Liver (tissue), 8 donors: ENCODE measurements at regions not wholly inside any gene's neighbourhood (a gene's known extent, or its start where the extent isn't known, plus 50 kb on each side); places are given as distances from the start of the nearest gene placed in this dataset.

ENCODE experiments used
- DNase-seq: peaks from one replicate; pipeline ENCODE4 v3.0.0-alpha.2; 2017; ENCODE audit warnings: low spot score
- H3K27ac ChIP-seq, 2 donors: one replicate each; pipeline ENCODE4 v1.7.0; 2013; ENCODE audit warnings: inconsistent platforms in 2 of 2, low read length in 2 of 2, control low read depth in 1 of 2, low read depth in 1 of 2, mild to moderate bottlenecking in 1 of 2
- H3K27me3 ChIP-seq, 4 donors: one replicate each; pipeline versions ENCODE4 v1.6.1 to v1.7.0; 2013; ENCODE audit warnings: low read length in 3 of 4, inconsistent platforms in 1 of 4, mild to moderate bottlenecking in 1 of 4, moderate library complexity in 1 of 4; ENCODE audit not compliant: control insufficient read depth in 4 of 4, insufficient read depth in 4 of 4
- H3K36me3 ChIP-seq, 4 donors: one replicate each; pipeline versions ENCODE4 v1.6.1 to v1.7.0; 2013; ENCODE audit warnings: low read length in 3 of 4, mild to moderate bottlenecking in 3 of 4, low read depth in 1 of 4, moderate library complexity in 1 of 4; ENCODE audit not compliant: control insufficient read depth in 4 of 4, insufficient read depth in 3 of 4
- H3K4me1 ChIP-seq, 4 donors: one replicate each; pipeline versions ENCODE4 v1.6.1 to v1.7.0; 2013; ENCODE audit warnings: low read length in 3 of 4, mild to moderate bottlenecking in 3 of 4, moderate library complexity in 1 of 4; ENCODE audit not compliant: control insufficient read depth in 4 of 4, insufficient read depth in 4 of 4
- H3K4me3 ChIP-seq, 3 donors: one replicate each; pipeline versions ENCODE4 v1.6.1 to v1.7.0; 2013; ENCODE audit warnings: low read length in 3 of 3, control low read depth in 1 of 3, low read depth in 1 of 3, mild to moderate bottlenecking in 1 of 3
- H3K9ac ChIP-seq, 2 donors: one replicate each; pipeline ENCODE4 v1.7.0; 2013; ENCODE audit warnings: low read length in 2 of 2, mild to moderate bottlenecking in 2 of 2, moderate library complexity in 2 of 2, control low read depth in 1 of 2, low read depth in 1 of 2
- H3K9me3 ChIP-seq, 4 donors: one replicate each; pipeline versions ENCODE4 v1.6.1 to v1.7.0; 2013; ENCODE audit warnings: low read length in 3 of 4; ENCODE audit not compliant: control insufficient read depth in 4 of 4
- EGR1 ChIP-seq, 2 donors: IDR thresholded peaks; 2 replicates each; pipeline ENCODE4 v1.6.1; 2016 to 2018; ENCODE audit warnings: antibody characterized with exemption in 2 of 2, low read depth in 2 of 2
- FOXA1 ChIP-seq: IDR thresholded peaks from 2 replicates; pipeline ENCODE4 v1.6.1; 2016; ENCODE audit warnings: antibody characterized with exemption
- FOXA2 ChIP-seq: IDR thresholded peaks from 2 replicates; pipeline ENCODE4 v1.6.1; 2016; ENCODE audit warnings: antibody characterized with exemption
- GABPA ChIP-seq, 2 donors: IDR thresholded peaks in 1 of 2; conservative IDR thresholded peaks in 1 of 2; 2 replicates each; pipeline ENCODE4 v1.6.1; 2016; ENCODE audit warnings: antibody characterized with exemption in 2 of 2, mild to moderate bottlenecking in 1 of 2, moderate library complexity in 1 of 2
- HNF4A ChIP-seq, 2 donors: conservative IDR thresholded peaks; 2 replicates each; pipeline ENCODE4 v1.6.1; 2016; ENCODE audit warnings: antibody characterized with exemption in 2 of 2, mild to moderate bottlenecking in 2 of 2
- HNF4G ChIP-seq: IDR thresholded peaks from 2 replicates; pipeline ENCODE4 v1.6.1; 2016; ENCODE audit warnings: antibody characterized with exemption
- JUND ChIP-seq, 2 donors: IDR thresholded peaks; 2 replicates each; pipeline ENCODE4 v1.6.1; 2016; ENCODE audit warnings: antibody characterized with exemption in 2 of 2
- NR2F2 ChIP-seq: IDR thresholded peaks from 2 replicates; pipeline ENCODE4 v1.6.1; 2016; ENCODE audit warnings: antibody characterized with exemption
- TAF1 ChIP-seq: conservative IDR thresholded peaks from 2 replicates; pipeline ENCODE4 v1.6.1; 2016; ENCODE audit warnings: antibody characterized with exemption, mild to moderate bottlenecking
- WGBS: extraction: QIAGEN DNeasy Blood & Tissue Kit; methylation state at CpG from one replicate; pipeline ENCODE4 v1.1.7; 2013; 5-methylcytosine and 5-hydroxymethylcytosine counted together
- TF ChIP-seq, protein P1 (sequence below): fragments of 150-350 bp; IDR thresholded peaks from 2 replicates; pipeline ENCODE4 v1.5.1; 2017; ENCODE audit warnings: improper control_type of control experiment, low read depth, low read length; ENCODE audit not compliant: missing input control
- TF ChIP-seq, protein P2 (sequence below): IDR thresholded peaks from 2 replicates; pipeline ENCODE4 v1.6.1; 2016; ENCODE audit warnings: antibody characterized with exemption
- TF ChIP-seq, protein P3 (sequence below): IDR thresholded peaks from 2 replicates; pipeline ENCODE4 v1.6.1; 2016; ENCODE audit warnings: antibody characterized with exemption
- TF ChIP-seq, protein P4 (sequence below): IDR thresholded peaks from 2 replicates; pipeline ENCODE4 v1.6.1; 2016; ENCODE audit warnings: antibody characterized with exemption
- donor health status: healthy.
- donor health status: healthy.
- donor health status: healthy.
- donor health status: healthy.
- donor health status: healthy.

DNA sequence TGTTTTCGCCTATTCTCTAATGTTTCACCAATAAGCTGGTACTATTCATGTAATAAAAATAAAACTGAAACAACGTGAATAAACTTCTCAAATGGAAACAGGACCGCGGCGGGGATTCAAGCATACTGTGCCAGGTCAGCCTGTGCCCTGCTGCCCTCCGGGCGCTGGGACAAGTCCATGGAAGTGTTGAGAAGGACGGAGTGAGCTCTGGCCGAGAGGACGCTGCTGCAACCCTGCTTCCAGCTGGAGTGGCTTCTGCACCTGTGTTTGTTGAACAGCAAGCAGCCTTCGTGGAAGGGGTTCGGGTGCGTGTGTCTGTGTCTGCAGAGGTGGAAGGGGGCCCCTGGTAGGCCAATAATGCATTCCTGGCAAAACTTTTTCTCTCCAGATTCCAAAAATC lies 50.0 kb upstream of the PCSK6 start:
- peaks cover 0 to 3% (median 1%) of the 10 kb centered on the region in 4 donors for H3K9me3 ChIP-seq
- no peak for TF ChIP-seq JUND (IDR thresholded peaks at IDR 0.05)
- TF ChIP-seq FOXA2, result no peak
- TF ChIP-seq, protein P1, sequence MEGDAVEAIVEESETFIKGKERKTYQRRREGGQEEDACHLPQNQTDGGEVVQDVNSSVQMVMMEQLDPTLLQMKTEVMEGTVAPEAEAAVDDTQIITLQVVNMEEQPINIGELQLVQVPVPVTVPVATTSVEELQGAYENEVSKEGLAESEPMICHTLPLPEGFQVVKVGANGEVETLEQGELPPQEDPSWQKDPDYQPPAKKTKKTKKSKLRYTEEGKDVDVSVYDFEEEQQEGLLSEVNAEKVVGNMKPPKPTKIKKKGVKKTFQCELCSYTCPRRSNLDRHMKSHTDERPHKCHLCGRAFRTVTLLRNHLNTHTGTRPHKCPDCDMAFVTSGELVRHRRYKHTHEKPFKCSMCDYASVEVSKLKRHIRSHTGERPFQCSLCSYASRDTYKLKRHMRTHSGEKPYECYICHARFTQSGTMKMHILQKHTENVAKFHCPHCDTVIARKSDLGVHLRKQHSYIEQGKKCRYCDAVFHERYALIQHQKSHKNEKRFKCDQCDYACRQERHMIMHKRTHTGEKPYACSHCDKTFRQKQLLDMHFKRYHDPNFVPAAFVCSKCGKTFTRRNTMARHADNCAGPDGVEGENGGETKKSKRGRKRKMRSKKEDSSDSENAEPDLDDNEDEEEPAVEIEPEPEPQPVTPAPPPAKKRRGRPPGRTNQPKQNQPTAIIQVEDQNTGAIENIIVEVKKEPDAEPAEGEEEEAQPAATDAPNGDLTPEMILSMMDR, result no peak
- no peak for TF ChIP-seq EGR1 (IDR thresholded peaks at IDR 0.05; ENCODE audit: low read depth in 2 of 2)
- TF ChIP-seq, protein P2, sequence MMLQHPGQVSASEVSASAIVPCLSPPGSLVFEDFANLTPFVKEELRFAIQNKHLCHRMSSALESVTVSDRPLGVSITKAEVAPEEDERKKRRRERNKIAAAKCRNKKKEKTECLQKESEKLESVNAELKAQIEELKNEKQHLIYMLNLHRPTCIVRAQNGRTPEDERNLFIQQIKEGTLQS, result no peak
- no peak for TF ChIP-seq HNF4G
- TF ChIP-seq, protein P3, sequence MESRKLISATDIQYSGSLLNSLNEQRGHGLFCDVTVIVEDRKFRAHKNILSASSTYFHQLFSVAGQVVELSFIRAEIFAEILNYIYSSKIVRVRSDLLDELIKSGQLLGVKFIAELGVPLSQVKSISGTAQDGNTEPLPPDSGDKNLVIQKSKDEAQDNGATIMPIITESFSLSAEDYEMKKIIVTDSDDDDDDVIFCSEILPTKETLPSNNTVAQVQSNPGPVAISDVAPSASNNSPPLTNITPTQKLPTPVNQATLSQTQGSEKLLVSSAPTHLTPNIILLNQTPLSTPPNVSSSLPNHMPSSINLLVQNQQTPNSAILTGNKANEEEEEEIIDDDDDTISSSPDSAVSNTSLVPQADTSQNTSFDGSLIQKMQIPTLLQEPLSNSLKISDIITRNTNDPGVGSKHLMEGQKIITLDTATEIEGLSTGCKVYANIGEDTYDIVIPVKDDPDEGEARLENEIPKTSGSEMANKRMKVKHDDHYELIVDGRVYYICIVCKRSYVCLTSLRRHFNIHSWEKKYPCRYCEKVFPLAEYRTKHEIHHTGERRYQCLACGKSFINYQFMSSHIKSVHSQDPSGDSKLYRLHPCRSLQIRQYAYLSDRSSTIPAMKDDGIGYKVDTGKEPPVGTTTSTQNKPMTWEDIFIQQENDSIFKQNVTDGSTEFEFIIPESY, result no peak
- no peak for TF ChIP-seq HNF4A (conservative IDR thresholded peaks at IDR 0.05)
- TF ChIP-seq, protein P4, sequence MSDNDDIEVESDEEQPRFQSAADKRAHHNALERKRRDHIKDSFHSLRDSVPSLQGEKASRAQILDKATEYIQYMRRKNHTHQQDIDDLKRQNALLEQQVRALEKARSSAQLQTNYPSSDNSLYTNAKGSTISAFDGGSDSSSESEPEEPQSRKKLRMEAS, result no peak
- no peak for TF ChIP-seq TAF1
- TF ChIP-seq GABPA (IDR thresholded peaks at IDR 0.05 in 1 of 2, conservative IDR thresholded peaks at IDR 0.05 in 1 of 2), result no peak
- TF ChIP-seq NR2F2, result no peak
- TF ChIP-seq FOXA1, result no peak
- peaks cover 0 to 5% (median 0%) of the 10 kb centered on the region in 4 donors for H3K4me1 ChIP-seq
- H3K27me3 ChIP-seq, result no peaks in the 10 kb centered on the region
- H3K9ac ChIP-seq, result no peak overlapping the region
- 93% methylated on average over 13 of the region's 13 CpGs for WGBS
- H3K36me3 ChIP-seq, result no peaks in the 10 kb centered on the region
- no peak overlapping the region for H3K27ac ChIP-seq
- DNase-seq, result no peak
- no peak overlapping the region for H3K4me3 ChIP-seq
